ENCODE measurements at regions not wholly inside any gene's neighbourhood (a gene's known extent, or its start where the extent isn't known, plus 50 kb on each side); places are given as distances from the start of the nearest gene placed in this dataset.

- TF ChIP-seq IRF3 (IDR thresholded peaks at IDR 0.05) (no peak), NR2C1 (IDR thresholded peaks at IDR 0.05) (no peak), CHD1 (IDR thresholded peaks at IDR 0.05; ENCODE audit: low read depth, low read length) (no peak), NFYB (IDR thresholded peaks at IDR 0.05; ENCODE audit: insufficient read depth, low read depth, low read length) (no peak), PAX8 (IDR thresholded peaks at IDR 0.05) (no peak), FOXK2 (IDR thresholded peaks at IDR 0.05) (no peak), RCOR1 (conservative IDR thresholded peaks at IDR 0.05; ENCODE audit: low read depth, low read length) (no peak)
Measured at GRCh38 chr4:153936121-153936520, 147.2 kb upstream of the SFRP2 start (continued).

- Histone ChIP-seq H3K36me3 (ENCODE audit: control insufficient read depth in 2 of 2, insufficient read depth in 2 of 2, low read length in 1 of 2) (no peaks in the 10 kb centered on the region), H3K4me2 (ENCODE audit: control insufficient read depth, insufficient read depth) (no peak overlapping the region), H4K20me1 (ENCODE audit: control insufficient read depth, insufficient read depth) (no peaks in the 10 kb centered on the region), H3K9ac (ENCODE audit: control insufficient read depth, insufficient read depth, low read length) (no peak overlapping the region), H2AFZ (ENCODE audit: control insufficient read depth, low read depth, low read length) (no peak overlapping the region), H3K4me3 (no peak overlapping the region), H3K27ac (ENCODE audit: control insufficient read depth, insufficient read depth) (no peak overlapping the region), H3K4me1 (ENCODE audit: control insufficient read depth, insufficient read depth, low read length) (no peaks in the 10 kb centered on the region), H3K27me3 (replicated peaks in 1 of 2; ENCODE audit: control insufficient read depth in 2 of 2, insufficient read depth in 2 of 2, low read length in 1 of 2) (peaks cover 2% of the 10 kb centered on the region in 2 experiments; a peak in 1 of 4 replicates), H3K79me2 (ENCODE audit: control insufficient read depth, insufficient read depth, low read length) (no peaks in the 10 kb centered on the region), H3K9me3 (replicated peaks; ENCODE audit: control insufficient read depth, insufficient read depth, low read length) (no peaks in the 10 kb centered on the region)
- FAIRE-seq (no peak), DNase-seq (ENCODE audit: low read depth, low spot score) (no peak), ATAC-seq (no peak)
- in situ Hi-C loops (cut with MboI) (no loop called here), intact Hi-C loops (cut with micrococcal nuclease; ENCODE audit: unreplicated experiment) (no loop called here)
- no peak for TF ChIP-seq MYC (IDR thresholded peaks at IDR 0.05; ENCODE audit: insufficient read depth, insufficient read length, insufficient replicate concordance, low read length, severe bottlenecking)
- TF ChIP-seq CBX5 (IDR thresholded peaks at IDR 0.05; ENCODE audit: low read depth): no peak
- no peak for TF ChIP-seq NR2C1 (IDR thresholded peaks at IDR 0.05)
- no peak for TF ChIP-seq SREBF2 (IDR thresholded peaks at IDR 0.05; ENCODE audit: low read length)
- TF ChIP-seq HDAC2 (IDR thresholded peaks at IDR 0.05): no peak
- TF ChIP-seq RAD51 (IDR thresholded peaks at IDR 0.05): no peak
- TF ChIP-seq RB1 (IDR thresholded peaks at IDR 0.05; ENCODE audit: borderline replicate concordance): no peak
- TF ChIP-seq SREBF1 (IDR thresholded peaks at IDR 0.05; ENCODE audit: low read length): no peak
- TF ChIP-seq E2F8 (IDR thresholded peaks at IDR 0.05; ENCODE audit: low read depth, partially characterized antibody): no peak
- TF ChIP-seq SIX5 (IDR thresholded peaks at IDR 0.05; ENCODE audit: low read depth, low read length, severe bottlenecking): no peak
- no peak for TF ChIP-seq USF1 (IDR thresholded peaks at IDR 0.05; ENCODE audit: borderline replicate concordance, extremely low read length, insufficient read depth, low read depth, low read length)
- TF ChIP-seq NKRF (conservative IDR thresholded peaks at IDR 0.05): no peak
- no peak for TF ChIP-seq BCL11A (IDR thresholded peaks at IDR 0.05; ENCODE audit: low read depth, low read length)
- TF ChIP-seq ESRRA (IDR thresholded peaks at IDR 0.05; ENCODE audit: low read length): no peak
- WGBS (ENCODE audit: insufficient coverage, insufficient replicate concordance, low lambda C conversion rate, missing lambda C conversion rate): 28% methylated on average over 3 of the region's 3 CpGs
- ChIA-PET CTCF (no interaction called here), SMC1A (ENCODE audit: uncharacterized antibody, unreplicated experiment) (no interaction called here), POLR2A (no interaction called here), RAD21 (ENCODE audit: unreplicated experiment) (no interaction called here)
- no TSS peak for BruUV-seq (replicated peaks)
Measured at GRCh38 chr4:153934688-153935017, 145.8 kb upstream of the SFRP2 start.
